Stromal cell of bone marrow (primary cell): ENCODE measurements at regions not wholly inside any gene's neighbourhood (a gene's known extent, or its start where the extent isn't known, plus 50 kb on each side); places are given as distances from the start of the nearest gene placed in this dataset.
"Not testable (repeated sequence)": the region's sequence is repeated elsewhere in the genome, so short reads cannot be mapped to it uniquely, and the experiment has no call there.

Source experiments
- DNase-seq: peaks from one replicate; pipeline ENCODE4 v3.0.0-alpha.2; 2012; ENCODE audit warnings: low read depth

DNA sequence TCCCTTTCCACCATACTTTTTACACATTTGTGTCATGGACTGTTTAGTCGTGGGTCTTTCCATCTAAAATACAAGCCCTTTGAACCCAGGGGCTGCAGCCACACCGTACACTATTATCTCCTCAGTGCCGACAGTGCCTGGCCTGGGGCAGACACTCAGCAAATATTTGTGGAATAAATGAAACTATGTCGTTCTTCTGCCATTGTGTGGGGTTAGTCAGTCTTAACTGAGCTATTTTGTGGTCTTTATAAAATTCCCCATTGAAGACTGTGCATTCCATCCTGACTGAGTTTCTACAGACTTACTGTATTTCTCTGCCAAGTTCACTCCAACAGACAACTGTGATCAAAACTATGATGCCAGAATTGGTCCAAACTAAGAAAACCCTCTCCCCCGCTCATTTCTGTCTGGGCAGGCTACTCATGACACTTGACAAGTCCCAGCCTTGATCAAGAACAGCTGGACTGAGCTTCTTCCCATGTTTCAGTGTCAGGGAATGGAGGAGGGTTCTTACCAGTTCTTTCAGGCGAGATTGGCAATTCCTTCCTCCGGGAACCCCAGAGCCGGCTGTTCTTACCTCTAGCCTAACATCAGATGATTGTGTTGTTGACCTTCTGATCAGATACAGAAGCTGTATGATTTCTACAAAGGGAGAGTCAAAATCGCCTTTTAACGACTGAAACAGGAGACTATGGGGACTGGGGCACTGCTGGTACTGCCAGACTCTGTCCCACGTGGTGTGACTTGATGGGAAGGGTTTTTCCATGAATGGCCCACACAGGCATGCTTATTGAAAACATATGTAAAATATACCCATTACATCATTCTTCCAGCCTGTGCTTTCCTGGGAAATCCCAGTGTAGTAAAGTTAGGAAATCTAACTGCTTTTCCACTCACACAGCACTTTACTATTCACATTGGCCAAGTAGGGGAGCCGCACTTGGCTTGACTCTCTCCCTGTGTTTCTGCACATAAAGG, 77.4 kb upstream of the NPAS2 start:
- peak; percentile 95 for DNase-seq

GRCh38 chr2:100743741-100744140, 76.2 kb upstream of the NPAS2 start:
- DNase-seq: no peak

GRCh38 chr2:100744184-100744583, 75.8 kb upstream of the NPAS2 start:
- no peak for DNase-seq

- no peak for DNase-seq
These were observed 75.3 kb upstream of the NPAS2 start for GRCh38 chr2:100744589-100744988.

DNA sequence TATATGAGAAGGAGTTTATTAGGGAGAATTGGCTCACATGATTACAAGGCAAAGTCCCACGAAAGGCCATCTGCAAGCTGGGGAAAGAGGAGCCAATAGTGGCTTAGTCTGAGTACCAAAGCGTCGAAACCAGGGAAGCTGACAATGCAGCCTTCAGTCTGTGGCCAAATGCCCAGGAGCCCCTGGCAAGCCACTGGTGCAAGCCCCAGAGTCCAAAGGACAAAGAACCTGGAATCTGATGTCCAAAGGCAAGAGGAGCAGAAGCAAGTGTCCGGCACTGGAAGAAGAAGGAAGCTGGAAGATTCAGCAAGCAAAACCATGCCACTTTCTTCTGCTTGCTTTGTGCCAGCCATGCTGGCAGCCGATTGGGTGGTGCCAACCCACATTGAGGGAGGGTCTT, 74.3 kb upstream of the NPAS2 start:
- no peak for DNase-seq

DNA sequence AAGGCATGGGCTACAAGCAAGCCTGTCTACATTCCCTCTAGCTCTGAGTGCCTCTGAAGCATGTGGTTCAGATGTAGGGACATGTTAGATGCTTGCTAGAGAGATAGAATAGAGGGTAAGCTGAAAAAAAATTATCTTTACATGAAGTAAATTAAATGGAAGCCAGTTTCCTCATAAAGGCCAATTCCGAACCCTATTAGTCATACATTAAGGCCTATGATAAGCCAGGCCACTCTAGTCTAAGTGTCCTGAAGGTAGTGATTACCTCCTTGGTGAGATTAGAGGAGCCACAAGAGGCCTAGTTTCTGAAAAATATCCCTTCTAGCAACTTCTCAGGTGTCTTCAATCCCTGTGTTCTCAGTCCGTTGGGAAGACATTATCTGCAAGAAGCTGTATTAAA, 72.4 kb upstream of the NPAS2 start:
- DNase-seq: no peak

DNA sequence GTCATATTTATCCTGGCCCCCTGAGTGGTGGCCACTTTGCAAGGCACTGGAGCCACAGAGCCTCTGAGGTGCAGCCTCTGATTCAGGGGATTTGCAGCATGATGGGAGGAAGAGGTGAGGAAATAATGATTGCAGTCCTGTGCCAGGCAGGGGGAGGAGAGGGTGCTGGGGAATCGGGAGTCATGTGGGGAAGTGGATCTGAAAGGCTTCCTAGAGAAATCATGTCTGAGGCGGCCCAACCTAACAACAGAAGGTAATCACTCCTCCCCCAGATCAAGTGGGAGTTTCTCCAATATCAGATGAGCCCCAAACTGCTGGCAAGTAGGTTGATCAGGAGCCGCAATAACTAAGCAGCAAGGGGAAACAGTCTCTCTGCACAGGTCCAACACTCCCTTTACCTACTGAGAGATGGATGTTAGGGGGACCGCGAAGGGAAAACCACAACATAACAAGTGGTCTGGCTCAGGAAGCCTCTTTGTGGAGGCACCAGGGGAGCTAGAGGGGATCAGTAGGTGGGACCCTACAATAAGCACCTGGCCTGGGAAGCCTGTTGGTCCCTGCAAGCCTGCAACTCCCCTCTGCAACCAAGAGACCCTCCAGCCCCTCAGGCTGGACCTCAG, 71.8 kb upstream of the NPAS2 start:
- no peak for DNase-seq

DNA sequence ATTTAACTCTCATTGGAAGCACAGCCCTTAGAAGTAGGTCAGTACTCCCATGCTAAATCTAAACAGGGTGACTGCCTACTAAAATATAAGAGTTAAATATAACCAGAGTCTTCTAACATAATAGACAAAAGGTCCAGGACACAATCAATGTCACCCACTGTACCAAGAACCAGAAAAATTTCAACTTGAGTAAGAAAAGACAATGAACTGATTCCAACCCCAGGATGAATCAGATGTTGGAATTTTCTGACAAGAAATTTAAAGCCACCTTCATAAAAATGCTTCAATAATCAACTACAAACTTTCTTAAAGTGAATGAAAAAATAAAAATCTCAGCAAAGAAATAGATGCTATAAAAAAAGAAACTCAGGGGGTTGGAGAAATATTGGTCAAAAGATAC, 71.3 kb upstream of the NPAS2 start:
- DNase-seq: no peak

GRCh38 chr2:100749771-100750542, 70.0 kb upstream of the NPAS2 start:
- DNase-seq: no peak

DNA sequence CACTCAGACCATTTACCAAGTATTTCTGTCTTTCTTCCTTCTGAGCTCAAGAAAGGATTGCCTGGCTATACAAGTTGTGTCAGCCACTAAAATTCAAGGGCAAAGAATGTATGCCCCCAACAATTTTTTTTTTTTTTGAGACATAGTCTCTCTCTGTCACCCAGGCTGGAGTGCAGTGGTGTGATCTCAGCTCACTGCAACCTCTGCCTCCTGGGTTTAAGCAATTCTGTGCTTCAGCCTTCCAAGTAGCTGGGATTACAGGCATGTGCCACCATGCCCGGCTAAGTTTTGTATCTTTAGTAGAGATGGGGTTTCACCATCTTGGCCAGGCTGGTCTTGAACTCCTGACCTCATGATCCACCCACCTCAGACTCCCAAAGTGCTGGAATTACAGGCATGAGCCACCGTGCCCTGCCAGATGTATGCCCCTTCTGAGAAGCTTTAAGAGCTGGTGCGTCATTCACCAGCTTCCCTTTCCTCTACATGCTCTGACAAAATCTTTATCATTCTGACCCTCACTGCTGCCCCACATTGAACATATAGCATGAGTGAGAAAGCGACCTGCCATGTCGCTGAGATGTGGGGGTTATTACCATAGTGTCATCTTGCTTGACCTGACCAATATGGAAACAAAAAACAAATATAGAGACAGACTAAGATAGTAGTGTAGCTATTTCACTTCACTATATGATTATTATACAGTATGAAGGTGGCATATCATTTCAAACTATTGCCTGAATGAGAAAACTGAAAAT, 67.9 kb upstream of the NPAS2 start:
- not testable (repeated sequence) for DNase-seq

GRCh38 chr2:100752628-100753333, 67.2 kb upstream of the NPAS2 start:
- peak; percentile 82 for DNase-seq

DNA sequence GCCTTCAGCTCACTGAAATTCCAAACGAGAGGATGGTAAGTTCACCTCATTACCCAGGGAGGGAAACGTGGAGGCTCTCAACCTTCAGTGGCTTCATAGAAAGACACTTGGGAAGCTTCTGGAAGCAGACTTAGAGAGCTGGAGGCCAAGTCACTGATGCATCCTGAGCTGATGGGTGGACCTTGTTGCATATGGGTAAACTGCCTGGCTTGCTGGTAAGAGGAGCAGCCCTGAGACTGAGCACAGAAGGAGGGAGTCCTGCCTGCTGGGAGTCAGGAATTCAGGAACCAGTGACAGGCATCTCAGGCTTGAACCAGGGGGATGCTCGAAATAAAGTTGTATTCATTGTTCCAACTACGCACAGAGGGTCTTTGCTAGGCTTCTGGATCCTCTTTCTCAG, 66.5 kb upstream of the NPAS2 start:
- no peak for DNase-seq

GRCh38 chr2:100753881-100754280, 66.1 kb upstream of the NPAS2 start:
- no peak for DNase-seq

DNA sequence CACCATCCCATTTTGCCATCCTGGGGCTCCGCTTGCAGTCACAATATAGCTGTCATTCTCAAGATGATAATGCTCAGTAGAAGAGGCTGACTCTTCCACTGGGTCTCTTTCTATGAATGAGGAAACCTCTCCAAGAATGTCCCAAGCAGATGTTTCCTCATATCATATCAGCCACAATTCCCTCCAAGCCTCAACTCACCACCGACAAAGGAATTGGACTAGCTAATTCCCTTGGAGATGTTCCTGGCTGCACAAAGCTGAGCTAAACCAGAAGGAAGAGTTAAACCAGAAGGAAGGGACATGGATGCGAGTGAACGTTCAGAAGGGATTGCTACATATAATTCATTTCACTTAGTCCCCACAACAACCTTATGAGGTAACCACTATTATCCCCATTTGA, 65.0 kb upstream of the NPAS2 start:
- DNase-seq: no peak

GRCh38 chr2:100755441-100755840, 64.5 kb upstream of the NPAS2 start:
- DNase-seq: no peak

- DNase-seq: no peak
These were observed 63.2 kb upstream of the NPAS2 start for GRCh38 chr2:100756704-100757103.

- DNase-seq: peak; percentile 59
These were observed 62.1 kb upstream of the NPAS2 start for GRCh38 chr2:100757621-100758394.

DNA sequence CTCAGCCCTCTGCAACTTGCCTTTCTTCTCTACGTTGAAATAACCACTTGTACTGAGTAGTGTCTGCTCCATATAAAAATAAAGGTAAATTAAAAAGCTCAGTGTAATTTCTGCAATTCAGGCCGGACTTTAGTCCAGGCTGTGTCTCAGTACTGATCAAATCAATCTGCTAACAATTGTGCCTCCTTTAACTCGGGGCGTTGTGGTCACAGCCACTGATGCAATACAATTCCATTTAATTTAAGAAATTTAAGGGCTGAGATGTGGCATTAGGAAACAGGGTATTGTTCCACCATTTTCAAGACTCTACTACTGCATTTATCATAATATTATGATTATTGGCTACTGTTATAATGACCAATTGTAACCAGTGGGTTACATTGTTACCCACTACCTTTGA, 60.0 kb upstream of the NPAS2 start:
- no peak for DNase-seq

DNA sequence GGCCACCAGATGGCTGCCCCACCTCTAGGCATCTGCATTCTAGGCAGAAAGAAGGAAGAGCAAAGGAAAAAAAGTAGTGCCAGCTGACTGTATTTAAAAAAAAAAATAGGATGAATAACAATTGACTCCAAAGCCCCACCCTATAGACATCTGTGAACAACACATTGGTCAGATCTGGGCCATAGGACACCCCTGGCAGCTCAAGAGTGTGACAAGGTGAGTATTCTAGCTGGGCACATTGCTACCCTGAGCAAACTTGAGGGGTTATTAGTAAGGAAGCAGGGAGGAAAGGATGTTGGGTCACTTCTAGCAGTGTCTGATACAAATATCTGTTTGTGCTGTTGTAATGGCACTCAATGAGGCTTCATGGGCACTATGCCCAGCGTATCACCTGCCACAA, 58.6 kb upstream of the NPAS2 start:
- no peak for DNase-seq

DNA sequence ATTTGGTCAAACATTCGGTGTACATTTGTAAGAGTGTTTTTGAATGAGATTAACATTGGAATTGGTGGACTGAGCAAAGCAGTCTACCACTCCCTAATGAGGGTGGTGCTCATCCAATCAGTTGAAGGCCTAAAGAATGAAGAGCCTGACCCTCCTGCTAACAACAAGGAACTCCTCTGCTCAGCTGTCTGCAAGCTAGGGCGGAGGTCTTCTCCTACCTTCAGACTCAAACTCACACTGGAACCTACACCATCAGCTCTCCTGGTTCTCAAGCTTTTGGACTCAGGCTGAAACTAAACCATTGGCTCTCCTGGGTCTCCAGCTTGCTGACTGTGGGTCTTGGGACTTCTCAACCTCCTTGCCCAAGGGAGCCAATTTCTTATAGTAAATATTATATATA, 55.5 kb upstream of the NPAS2 start:
- DNase-seq: no peak

- DNase-seq: no peak
These were observed 54.5 kb upstream of the NPAS2 start for GRCh38 chr2:100765481-100765880.
